GM21528 (cell line): ENCODE measurements at regions not wholly inside any gene's neighbourhood (a gene's known extent, or its start where the extent isn't known, plus 50 kb on each side); places are given as distances from the start of the nearest gene placed in this dataset.

Experiments
- ATAC-seq: cut with Tn5 transposase; IDR thresholded peaks from one replicate; pipeline ENCODE4 v1.9.1; 2021; ENCODE audit warnings: mild to moderate bottlenecking, moderate library complexity; ENCODE audit not compliant: unreplicated experiment, low FRiP score

DNA sequence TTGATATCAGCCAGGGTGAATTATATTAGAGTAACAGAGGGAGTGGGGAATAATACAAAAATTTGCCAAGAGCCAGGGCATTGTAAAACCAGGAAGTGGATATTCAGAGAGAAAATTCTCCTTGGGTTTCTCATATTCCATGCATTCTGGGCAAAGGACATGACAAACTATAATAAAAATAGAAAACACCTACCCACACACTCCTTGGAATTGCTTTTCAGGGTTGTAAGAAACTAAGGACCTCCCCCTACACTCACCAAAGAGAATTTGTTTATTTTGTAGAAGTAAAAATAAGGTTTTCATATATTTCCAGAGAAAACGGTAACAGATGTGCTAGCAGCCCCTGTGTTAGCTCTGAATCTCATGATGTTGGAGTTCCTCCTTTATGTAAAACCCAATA, 649.6 kb downstream of the SLITRK1 start:
- ATAC-seq = no peak

DNA sequence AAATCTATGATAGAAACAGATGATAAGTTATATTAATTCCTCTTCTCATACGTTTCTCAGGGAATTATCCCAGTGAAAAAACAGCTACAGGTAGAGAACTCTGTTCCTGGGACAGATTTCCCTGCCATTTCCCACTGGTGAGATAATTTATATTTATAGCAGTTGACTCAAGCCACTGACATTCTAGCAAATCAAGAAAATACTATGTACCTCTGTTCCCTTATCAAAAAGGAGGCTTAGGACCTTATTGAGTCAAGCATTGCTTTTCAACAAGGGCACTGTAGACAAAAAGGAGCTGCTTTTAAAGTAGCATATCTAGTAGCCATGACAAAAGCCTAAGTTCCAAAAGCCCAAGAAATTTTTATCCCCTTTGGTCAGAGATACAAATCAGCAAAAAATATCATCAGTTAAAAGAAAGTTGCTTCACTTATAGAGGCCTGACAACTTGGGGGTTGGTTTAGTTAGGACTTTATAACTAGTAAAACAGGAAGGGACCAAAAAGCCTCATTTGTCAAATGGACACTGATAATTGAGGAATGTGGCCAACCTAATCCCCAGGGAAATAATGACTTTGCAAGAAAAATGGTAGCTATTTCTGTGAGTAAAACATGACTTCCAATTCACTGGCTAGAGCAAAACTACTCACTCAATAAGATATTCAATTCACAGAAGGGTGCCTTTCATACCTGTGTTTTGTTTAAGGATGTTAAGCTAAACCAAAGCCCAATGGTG, 652.5 kb downstream of the SLITRK1 start:
- no peak for ATAC-seq

DNA sequence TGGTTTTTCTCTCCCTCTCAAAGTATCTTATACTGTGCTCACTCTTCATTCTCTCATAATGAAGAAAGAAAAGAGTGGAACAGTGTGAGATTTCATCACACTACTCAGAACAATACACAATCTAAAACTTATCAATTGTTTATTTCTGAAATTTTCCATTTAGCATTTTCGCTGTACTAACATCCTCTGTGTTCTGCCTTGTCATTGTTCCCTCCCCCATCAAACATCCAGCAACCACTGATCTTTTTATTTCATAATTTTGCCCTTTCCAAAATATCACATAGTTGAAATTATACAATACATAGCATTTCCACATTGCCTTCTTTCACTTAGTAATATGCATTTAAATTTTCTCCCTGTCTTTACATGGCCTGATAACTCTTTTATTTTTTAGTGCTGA, 658.7 kb downstream of the SLITRK1 start:
- ATAC-seq = no peak

DNA sequence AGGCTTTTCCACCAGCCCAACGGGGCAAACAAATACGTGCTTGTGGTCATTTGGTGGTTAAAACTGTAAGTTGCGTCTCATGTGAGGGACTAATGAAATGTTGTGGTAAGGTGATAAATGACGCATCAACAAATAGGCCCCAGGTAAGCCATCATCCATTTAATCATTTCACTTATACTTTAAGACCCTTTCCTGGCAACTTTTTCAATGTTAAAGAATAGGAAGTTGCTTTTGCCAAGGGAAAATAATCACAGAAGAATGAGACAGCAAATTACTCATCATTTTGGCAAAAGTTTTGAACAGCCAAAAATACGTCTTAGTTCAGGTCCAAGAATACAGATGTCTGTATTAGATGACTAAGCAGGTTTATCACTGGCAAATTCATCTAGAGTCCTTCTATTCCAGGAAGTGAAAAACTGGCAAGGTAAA, 660.4 kb downstream of the SLITRK1 start:
- no peak for ATAC-seq

DNA sequence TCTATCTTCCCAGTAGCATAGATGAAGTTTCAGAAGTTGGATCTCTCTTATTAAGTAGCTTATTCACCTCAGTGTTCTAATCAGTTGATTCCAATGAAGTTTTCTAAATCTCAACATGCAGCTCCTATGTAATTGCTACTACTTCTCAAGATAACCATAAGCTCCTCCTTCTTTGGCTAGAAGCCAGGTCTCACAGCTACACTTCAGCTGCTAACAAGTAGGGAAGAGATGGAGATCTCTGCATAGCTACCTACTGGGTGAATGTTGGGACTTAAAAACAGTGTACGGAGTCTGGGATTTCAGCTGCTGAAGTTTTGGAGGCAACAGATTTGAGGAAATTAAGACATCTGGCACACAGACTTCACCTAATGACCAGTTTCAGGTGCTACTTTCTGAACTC, 661.0 kb downstream of the SLITRK1 start:
- no peak for ATAC-seq

DNA sequence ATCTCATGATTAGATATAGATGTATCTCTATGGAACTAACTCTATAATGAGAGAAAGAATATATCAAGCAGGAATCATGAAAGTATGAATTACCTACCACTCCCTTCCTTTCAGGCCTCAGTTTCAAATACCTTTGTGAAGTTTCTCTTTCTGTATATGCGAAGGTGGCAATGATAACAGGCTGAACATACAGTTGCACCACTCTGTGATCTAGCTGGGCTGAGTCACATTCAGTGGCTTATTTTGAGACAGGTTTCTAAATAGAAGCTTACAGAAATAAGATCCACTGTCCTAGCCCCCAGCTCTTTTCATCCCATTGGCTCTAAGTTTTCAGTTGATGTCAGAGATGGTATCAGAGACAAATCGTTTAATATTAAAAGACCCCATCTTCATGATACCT, 662.0 kb downstream of the SLITRK1 start:
- ATAC-seq = no peak

DNA sequence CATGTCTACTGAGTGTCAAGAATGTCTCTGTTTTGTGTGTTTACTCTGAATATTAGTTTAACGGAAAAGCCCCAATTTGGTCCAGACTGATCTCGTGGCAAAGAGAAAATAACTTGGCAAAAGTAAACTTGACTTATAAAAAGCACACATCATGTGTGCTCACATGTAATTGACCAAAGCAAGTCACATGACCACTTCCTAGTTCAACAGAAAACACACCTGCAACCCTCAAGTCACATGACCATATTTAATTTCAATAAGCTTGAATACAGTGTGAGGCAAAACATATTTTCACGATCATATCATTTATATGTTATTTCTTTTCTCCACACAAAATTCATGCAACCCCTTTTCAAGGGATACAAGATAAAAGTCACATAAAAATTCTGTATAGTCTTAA, 662.4 kb downstream of the SLITRK1 start:
- no peak for ATAC-seq

DNA sequence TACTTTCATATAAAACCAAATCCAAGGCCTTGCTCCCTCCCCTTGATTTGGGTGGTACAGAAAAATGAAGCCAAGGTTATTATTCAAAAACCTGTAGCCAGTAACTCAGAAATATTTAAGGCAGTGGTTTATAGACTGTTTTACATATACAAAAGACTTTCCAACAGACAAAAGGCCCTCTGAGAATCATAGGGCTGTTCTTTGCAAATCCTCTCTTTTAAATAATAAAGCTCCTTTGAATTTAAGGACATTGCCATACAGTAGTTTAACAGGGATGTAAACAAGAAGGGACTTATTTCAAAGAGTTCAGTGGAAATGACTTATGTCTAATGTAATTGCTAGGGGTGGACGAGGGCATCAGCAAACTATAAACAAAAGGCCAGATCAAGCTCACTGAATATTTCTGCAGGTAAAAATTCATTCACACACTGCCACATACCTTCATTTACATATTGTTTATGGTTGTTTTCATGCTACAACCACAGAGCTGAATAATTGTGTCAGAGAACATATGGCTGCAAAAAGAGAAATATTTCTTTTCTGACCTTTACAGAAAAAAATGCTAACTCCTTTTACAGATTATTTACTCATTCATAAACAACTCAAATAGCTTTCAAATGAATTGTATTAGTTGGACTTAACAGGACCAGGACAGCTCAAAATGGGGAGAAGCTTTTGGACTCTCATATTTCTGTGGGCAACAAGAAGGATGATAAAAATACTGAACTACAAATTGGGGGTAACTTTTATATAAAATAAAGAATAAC, 665.6 kb downstream of the SLITRK1 start:
- ATAC-seq = no peak

DNA sequence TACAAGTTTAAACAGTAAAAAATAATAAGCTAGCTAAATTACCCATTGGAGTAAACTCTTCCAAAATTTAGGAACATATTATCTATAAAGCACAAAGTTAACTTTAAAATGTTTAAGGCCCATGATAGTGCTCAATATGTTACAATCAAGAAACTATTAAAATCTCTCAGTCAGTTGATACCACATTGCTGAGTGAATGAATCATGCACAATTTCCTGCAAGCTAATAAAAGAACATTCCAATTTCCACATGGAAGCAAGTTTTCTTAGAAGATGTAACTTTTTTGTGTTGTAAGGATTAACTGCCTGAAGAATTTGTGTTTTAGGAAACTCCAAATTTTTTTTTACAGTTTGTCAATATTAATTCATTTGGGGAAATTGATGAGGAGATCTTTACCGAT, 666.6 kb downstream of the SLITRK1 start:
- ATAC-seq = no peak

DNA sequence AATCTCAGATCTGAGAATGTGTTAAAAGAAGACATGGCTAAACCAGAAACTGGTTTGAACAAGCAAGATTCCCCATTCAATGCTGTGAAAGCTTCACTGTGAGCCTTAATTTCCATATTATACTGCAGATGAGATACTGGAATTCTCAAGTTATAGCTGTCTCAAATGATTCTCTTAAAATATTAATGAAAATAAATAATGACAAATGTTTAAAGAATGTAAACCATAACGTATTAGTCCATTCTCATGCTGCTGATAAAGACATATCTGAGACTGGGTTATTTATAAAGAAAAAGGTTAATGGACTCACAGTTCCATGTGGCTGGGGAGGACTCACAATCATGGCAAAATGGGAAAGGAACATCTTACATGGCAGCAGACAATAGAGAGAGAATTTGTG, 667.8 kb downstream of the SLITRK1 start:
- ATAC-seq = no peak

DNA sequence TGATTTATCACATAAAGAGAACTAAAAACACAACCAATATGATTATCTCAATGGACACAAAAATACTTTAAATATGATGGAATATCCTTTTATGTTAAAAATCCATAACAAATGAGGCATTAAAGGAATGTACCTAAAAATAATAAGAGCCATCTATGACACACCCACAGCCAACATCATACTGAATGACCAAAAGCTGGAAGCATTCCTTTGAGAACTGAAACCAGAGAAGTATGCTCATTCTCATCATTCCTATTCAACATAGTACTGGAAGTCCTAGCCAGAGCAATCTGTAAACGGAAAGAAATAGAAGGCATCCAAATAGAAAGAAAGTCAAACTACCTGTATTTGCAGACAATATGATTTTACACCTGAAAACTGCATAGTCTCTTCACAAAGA, 671.0 kb downstream of the SLITRK1 start:
- ATAC-seq = no peak

DNA sequence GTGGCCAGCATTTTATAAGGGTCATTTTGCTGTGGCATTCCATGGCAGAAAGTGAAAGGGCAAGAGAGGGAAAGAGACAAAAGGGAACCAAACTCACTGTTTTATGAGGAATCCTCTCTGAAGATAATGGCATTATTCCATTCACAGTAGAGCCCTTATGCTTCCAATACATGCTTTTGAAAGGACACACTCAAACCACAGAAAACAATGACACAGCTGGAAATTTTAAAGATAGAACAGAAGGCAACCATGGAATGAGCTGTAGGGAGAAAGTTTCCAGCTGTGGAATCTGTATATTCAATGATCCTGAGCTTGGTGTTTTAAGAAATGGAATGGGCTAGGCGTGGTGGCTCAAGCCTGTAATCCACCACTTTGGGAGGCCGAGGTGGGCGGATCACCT, 677.4 kb downstream of the SLITRK1 start:
- no peak for ATAC-seq

DNA sequence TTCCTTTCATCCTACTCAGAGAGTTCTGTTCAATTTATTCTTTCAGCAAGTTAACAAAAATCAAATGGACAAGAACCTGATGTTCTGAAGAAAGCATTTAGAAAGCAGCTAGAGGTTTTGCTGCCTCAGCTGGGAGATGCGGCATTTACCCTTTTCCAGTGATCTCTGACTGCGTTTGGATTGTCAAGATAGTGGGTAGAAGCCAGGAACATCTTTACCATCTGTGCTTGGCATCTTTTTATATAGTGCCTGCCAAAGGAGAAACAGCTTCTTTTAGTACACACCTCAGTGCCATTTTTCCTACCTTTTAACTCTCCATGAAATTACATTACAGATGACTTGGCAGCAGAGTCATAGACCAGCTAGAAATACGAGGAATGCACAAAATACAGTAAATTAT, 680.8 kb downstream of the SLITRK1 start:
- ATAC-seq = no peak

DNA sequence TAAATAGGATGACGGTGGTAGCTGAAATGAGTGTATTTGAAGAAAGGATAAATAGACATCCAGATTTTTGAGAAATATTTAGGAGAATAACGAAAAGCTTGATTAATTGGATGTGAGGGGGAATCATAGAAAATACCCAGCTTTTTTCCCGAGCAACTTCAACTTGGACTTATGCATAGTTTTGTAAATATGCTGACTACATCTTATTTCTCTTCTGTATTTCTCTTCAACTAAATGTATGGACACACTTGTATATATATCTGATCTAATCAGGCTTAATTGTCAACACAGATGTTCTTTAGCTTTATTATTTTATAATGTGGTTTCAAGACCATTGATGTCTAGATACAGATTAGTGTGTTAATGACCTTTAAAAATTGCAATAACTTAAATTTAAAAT, 685.0 kb downstream of the SLITRK1 start:
- ATAC-seq = no peak

DNA sequence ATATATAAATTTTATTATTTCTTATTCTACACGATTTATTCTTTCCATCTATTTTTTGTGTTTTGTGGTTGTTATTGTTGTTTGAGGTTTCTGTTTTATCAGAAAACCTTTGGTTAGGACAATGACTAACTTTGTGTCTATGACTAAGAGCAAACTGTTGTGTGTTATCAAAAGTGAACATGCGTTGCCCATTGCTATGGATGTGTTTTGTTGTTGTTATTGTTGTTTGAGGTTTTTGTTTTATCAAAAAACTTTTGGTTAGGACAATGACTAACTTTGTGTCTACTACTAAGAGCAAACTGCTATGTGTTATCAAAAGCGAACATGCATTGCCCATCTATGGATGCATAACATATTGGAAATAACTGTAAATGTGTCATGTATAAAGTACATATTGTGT, 692.3 kb downstream of the SLITRK1 start:
- no peak for ATAC-seq

DNA sequence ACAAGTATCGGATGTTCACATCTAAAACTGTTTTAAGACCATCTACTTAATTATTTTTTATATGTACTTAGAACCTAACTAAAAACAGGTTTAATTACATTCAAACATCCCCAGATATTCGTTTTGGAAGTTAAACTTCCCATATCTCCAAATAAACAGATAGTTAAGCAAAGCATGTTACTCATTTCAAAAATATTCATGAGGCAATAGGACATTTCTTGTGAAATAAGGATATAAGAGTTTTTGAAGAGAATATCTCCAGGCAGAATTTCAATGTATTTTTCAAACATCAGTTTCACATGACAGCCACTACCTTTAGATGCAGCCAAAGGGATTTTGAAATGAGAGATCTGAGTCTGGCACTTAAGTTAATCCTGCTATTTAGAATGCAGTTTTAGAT, 697.5 kb downstream of the SLITRK1 start:
- ATAC-seq = no peak

DNA sequence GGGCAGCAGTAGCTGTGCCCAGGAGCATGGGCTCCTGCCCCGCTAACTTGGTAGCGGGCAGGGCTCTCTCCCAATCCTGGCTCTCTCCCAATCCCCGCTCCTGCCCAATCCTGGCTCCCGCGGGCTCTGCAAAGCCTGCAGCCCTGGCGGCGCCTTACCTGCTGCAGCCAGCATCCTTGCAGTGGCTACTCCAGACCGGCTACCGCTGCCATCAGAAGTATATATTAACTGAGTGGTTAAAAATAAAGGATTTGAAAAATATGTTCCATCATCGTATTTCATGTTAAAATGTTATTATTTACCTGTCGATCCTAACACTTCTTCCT, 698.2 kb downstream of the SLITRK1 start:
- ATAC-seq = no peak

DNA sequence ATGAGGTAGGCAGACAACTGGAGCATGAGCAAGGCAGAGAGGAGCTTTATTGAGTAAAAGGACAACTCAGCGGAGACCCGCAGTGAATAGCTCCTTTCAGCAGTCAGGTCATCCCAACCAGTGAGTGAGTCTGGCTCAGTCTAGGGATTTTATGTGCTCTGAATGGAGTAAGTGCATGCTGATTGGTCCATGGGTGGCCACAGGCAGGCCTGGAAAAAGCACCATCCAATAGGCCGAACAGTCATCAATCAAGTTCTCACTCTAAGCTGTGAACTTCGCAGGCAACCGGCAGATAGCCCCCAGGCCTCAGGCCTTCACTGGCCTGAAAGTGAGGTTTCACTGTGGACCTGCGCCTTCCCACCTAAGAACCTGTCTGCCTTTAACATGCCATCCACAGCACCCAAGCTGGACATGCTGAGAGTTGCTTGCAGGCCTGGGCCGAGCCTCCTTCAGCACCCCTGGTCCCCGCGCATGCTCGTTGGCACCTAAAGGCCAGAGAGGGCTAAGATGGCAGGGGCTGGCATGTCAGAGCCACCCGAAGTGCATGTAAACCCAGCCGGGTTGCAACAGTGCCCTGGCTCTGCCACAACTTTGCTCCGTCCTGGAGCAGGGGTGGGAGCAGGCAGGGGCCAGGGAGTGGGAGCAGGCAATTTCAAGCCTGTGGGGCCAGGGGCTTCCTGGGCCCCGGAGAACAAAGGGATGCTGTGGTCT, 698.7 kb downstream of the SLITRK1 start:
- no peak for ATAC-seq

DNA sequence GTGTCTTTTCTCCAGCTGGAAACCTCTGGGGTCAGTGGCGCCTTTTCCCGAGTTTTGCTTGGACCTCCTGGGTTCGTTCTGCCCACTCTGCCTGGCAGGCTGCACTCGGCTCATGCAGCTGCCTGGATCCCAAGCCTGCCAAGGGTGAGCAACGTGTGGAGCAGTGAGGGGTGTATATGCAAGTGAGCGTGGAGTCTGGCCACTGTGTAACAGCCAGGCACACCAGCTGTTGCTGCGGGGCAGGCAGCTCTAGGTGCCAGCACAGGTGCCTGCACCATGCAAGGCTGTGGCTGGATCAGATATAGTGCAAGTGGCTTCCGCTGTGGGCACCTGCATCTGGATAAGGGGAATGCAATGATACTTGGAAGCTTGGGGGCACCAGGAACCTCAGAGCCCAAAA, 699.4 kb downstream of the SLITRK1 start:
- ATAC-seq = no peak

DNA sequence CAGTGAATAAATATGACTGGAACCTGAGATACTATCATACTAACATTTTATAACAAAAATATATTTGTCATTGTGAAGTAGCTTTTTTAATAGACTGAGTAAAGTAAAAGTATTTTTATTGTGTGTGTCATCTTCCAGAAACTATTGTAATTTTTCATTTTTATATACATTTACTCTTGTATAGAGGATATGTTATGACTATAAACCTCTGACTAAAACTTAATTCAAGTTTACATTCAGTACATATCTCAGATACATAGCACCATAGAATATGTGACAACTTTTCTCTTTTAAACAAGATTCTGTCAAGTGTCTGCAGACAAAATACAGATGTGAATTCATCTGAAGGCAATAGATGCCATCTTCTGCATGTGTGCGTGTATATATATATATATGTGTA, 704.3 kb downstream of the SLITRK1 start:
- no peak for ATAC-seq

DNA sequence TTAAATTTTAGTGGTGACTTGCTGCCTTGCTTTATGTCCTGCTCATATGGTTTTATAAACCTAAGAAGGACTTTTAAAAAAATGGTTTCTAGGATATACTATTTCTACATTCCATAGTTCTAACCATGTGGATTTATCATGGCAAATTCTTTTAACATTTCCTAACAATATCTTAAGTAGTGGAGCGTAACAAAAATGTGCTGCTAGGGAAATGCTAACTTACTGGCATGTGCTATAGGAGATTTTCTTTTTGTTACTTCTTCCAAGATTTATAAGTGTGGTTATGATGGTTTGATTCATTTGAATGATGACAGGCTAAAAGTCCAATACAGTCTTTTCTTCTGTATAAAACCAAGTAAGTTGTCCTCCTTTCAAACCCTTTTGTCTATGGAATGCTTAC, 713.7 kb downstream of the SLITRK1 start:
- ATAC-seq = no peak

DNA sequence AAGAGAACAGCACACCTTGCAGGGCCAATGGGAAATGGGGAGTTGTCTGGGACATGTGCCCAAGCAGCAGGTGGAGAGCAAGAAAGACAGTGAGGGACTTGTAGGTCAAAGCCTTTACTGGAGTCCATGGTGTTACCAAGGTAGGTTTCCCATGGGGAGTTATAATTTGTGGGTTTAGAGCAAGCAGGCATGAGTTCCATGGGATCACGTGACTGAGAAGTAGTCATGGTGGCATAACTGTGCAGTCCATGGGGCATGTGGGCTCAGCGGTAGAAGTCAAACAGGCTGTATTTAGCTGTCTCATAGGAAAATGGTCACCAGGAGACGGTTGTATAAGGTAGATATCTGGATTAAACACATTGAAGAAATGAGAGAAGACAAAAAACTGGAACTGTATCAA, 715.1 kb downstream of the SLITRK1 start:
- no peak for ATAC-seq
